Endothelial cell of umbilical vein (primary cell): ENCODE measurements at regions not wholly inside any gene's neighbourhood (a gene's known extent, or its start where the extent isn't known, plus 50 kb on each side); places are given as distances from the start of the nearest gene placed in this dataset.

ENCODE experiments used
- BruUV-seq: library from RNA; stranded (reverse); fragments of 400-500 nt; replicated peaks from 2 replicates; lab custom pipeline; 2021; lab: Mats Ljungman, UMichigan
- CTCF ChIA-PET: fragments of 300-600, 350-600 bp; sonication (Branson Sonifier 250); formaldehyde crosslinking; loops from one replicate; lab custom pipeline; 2021; ENCODE audit warnings: antibody characterized with exemption, inconsistent platforms; lab: Charles Lee
- POLR2A ChIA-PET: fragments of 300-600, 350-600 bp; sonication (Branson Sonifier 250); formaldehyde crosslinking; loops from one replicate; lab custom pipeline; 2021; ENCODE audit warnings: antibody characterized with exemption, inconsistent platforms; lab: Charles Lee
- DNase-seq: peaks from one replicate; pipeline ENCODE4 v3.0.0-alpha.2; 2011; ENCODE audit warnings: low read depth, low spot score
- FAIRE-seq: peaks from 2 replicates; lab custom pipeline; 2011; peaks lifted over from hg19 to GRCh38; lab: Jason Lieb, UNC
- H2AFZ ChIP-seq: 2 replicates; pipeline ENCODE4 v1.6.0; 2012; ENCODE audit warnings: low read depth, low read length, control low read depth, inconsistent platforms
- H3K27ac ChIP-seq: 2 replicates; pipeline ENCODE4 v1.5.1; 2011; ENCODE audit warnings: low read depth, mild to moderate bottlenecking, control low read depth, low read length, moderate library complexity; ENCODE audit not compliant: insufficient read depth
- H3K27me3 ChIP-seq, 2 experiments: 2 replicates each; pipeline versions ENCODE4 v1.6.0 to v1.6.1; 2011; ENCODE audit warnings: low read length in 2 of 2, mixed read lengths in 1 of 2; ENCODE audit not compliant: control insufficient read depth in 2 of 2, insufficient read depth in 2 of 2
- H3K36me3 ChIP-seq, 2 experiments: 2 replicates in 1 of 2; 3 replicates in 1 of 2; pipeline ENCODE4 v1.5.1; 2011; ENCODE audit warnings: low read length in 2 of 2, mild to moderate bottlenecking in 1 of 2, moderate library complexity in 1 of 2; ENCODE audit not compliant: control insufficient read depth in 2 of 2, insufficient read depth in 2 of 2; ENCODE audit errors: extremely low read depth in 1 of 2
- H3K4me1 ChIP-seq: 3 replicates; pipeline ENCODE4 v1.5.1; 2011; ENCODE audit warnings: mild to moderate bottlenecking, low read length; ENCODE audit not compliant: control insufficient read depth, insufficient read depth; ENCODE audit errors: extremely low read depth
- H3K4me2 ChIP-seq: 2 replicates; pipeline ENCODE4 v1.6.1; 2011; ENCODE audit warnings: low read length, control low read depth, mixed read lengths; ENCODE audit not compliant: insufficient read depth
- H3K4me3 ChIP-seq, 3 experiments: fragments of 200-600 bp in 1 of 3; sonication (generic), shearing (Covaris generic) in 1 of 3; replicated peaks in 1 of 3; 2 replicates each; pipeline ENCODE4 v1.5.1; 2011 to 2016; ENCODE audit warnings: control low read depth in 3 of 3, low read length in 3 of 3, mild to moderate bottlenecking in 2 of 3, inconsistent platforms in 1 of 3, low read depth in 1 of 3, moderate library complexity in 1 of 3; ENCODE audit not compliant: insufficient read depth in 1 of 3
- H3K79me2 ChIP-seq: 2 replicates; pipeline ENCODE4 v1.6.0; 2012; ENCODE audit warnings: low read length, inconsistent platforms; ENCODE audit not compliant: control insufficient read depth, insufficient read depth
- H3K9ac ChIP-seq: replicated peaks from 2 replicates; pipeline ENCODE3; 2011; ENCODE audit warnings: low read length, control low read depth; ENCODE audit not compliant: insufficient read depth; ENCODE audit errors: extremely low read depth
- H3K9me1 ChIP-seq: replicated peaks from 3 replicates; pipeline ENCODE4 v1.6.0; 2011; ENCODE audit warnings: mild to moderate bottlenecking, low read length; ENCODE audit not compliant: control insufficient read depth, insufficient read depth; ENCODE audit errors: extremely low read depth
- H3K9me3 ChIP-seq: replicated peaks from 2 replicates; pipeline ENCODE4 v1.5.1; 2012; ENCODE audit warnings: low read length, inconsistent platforms; ENCODE audit not compliant: control insufficient read depth, insufficient read depth
- H4K20me1 ChIP-seq: replicated peaks from 2 replicates; pipeline ENCODE3; 2011; ENCODE audit warnings: mild to moderate bottlenecking, low read length; ENCODE audit not compliant: control insufficient read depth, insufficient read depth; ENCODE audit errors: extremely low read depth
- EZH2 ChIP-seq: IDR thresholded peaks from 2 replicates; pipeline ENCODE4 v1.6.1; 2012; ENCODE audit warnings: borderline replicate concordance, low read depth, mild to moderate bottlenecking, moderate library complexity, low read length, inconsistent platforms; ENCODE audit not compliant: severe bottlenecking
- FOS ChIP-seq: IDR thresholded peaks from 2 replicates; pipeline ENCODE4 v1.6.1; 2011; ENCODE audit warnings: mild to moderate bottlenecking, low read length, moderate library complexity, borderline replicate concordance; ENCODE audit not compliant: insufficient read depth
- GATA2 ChIP-seq: IDR thresholded peaks from 2 replicates; pipeline ENCODE4 v1.7.0; 2011; ENCODE audit warnings: low read depth, mild to moderate bottlenecking, moderate library complexity, mixed read lengths, low read length; ENCODE audit not compliant: insufficient read length, insufficient read depth
- JUN ChIP-seq: IDR thresholded peaks from 2 replicates; pipeline ENCODE4 v1.6.1; 2011; ENCODE audit warnings: borderline replicate concordance, low read depth; ENCODE audit not compliant: insufficient read length, insufficient read depth
- MAX ChIP-seq: IDR thresholded peaks from 2 replicates; pipeline ENCODE4 v1.6.1; 2011; ENCODE audit not compliant: insufficient read depth, insufficient read length
- MYC ChIP-seq: IDR thresholded peaks from one replicate; pipeline ENCODE4 v1.6.1; 2011; ENCODE audit warnings: mild to moderate bottlenecking, low read depth, low read length
- POLR2A ChIP-seq: IDR thresholded peaks from 2 replicates; pipeline ENCODE4 v1.6.1; 2012; ENCODE audit warnings: low read depth, mild to moderate bottlenecking, control low read depth, low read length
- POLR2AphosphoS5 ChIP-seq: IDR thresholded peaks from 2 replicates; pipeline ENCODE4 v1.6.1; 2012; ENCODE audit warnings: low read depth, mild to moderate bottlenecking, control low read depth, low read length, moderate library complexity; ENCODE audit not compliant: insufficient read depth
- dilution Hi-C: fragments of 300-500 bp; cut with MboI; formaldehyde crosslinking; loops from one replicate; pipeline ENCODE4 v1.15.0; 2019; ENCODE audit warnings: low sequenced_read_pairs; ENCODE audit not compliant: extremely low pct_ligation_motif_present
- intact Hi-C: fragments of 100-400 bp; cut with micrococcal nuclease; formaldehyde crosslinking; loops from one replicate; pipeline ENCODE4 v1.10.0; 2022
- TF ChIP-seq, protein P1 (sequence below), 2 donors: IDR thresholded peaks; 1 replicate in 1 of 2; 2 replicates in 1 of 2; pipeline ENCODE4 v1.5.1; 2011; ENCODE audit warnings: low read length in 2 of 2, mild to moderate bottlenecking in 2 of 2, moderate library complexity in 2 of 2, control low read depth in 1 of 2, inconsistent platforms in 1 of 2, low read depth in 1 of 2; ENCODE audit not compliant: insufficient read depth in 1 of 2; ENCODE audit errors: extremely low read depth in 1 of 2

DNA sequence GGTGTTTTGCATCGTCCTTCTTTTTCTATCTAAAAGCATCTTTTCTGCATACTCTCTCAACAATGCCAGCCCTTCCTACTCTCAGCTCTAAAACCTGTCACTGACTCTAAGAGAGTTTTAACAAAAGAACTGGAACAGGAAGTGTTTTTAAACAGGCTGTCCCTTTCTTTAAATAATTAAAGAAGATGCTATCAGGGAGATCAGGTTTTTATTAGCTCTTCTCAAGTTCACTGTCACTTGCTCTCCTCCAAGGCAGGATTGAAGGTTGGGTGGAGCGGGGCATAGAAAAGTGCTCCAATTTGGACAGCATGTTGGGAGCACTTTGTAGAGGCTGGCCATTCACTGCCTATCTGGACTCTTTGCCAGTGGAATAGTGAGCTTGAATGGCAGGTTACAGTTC lies 56.4 kb upstream of the BARX2 start:
- DNase-seq: no peak
- no peaks in the 10 kb centered on the region for H3K4me1 ChIP-seq
- H4K20me1 ChIP-seq: no peaks in the 10 kb centered on the region
- no peak overlapping the region for H2AFZ ChIP-seq
- H3K79me2 ChIP-seq: no peaks in the 10 kb centered on the region
- no peak overlapping the region for H3K9ac ChIP-seq
- H3K4me2 ChIP-seq: no peak overlapping the region
- ChIA-PET POLR2A (no interaction called here), CTCF (interaction anchor here (0.9 to 5.4 kb wide), 3 partner anchors 14 to 344 kb away, joined by 3 to 43 read pairs (median 4); no protein-coding TSS in a partner anchor)
- intact Hi-C loops: no loop called here
- TF ChIP-seq POLR2A: no peak
- TF ChIP-seq FOS: no peak
- TF ChIP-seq GATA2: no peak
- TF ChIP-seq MAX: no peak
- no peak for TF ChIP-seq JUN
- TF ChIP-seq, protein P1, sequence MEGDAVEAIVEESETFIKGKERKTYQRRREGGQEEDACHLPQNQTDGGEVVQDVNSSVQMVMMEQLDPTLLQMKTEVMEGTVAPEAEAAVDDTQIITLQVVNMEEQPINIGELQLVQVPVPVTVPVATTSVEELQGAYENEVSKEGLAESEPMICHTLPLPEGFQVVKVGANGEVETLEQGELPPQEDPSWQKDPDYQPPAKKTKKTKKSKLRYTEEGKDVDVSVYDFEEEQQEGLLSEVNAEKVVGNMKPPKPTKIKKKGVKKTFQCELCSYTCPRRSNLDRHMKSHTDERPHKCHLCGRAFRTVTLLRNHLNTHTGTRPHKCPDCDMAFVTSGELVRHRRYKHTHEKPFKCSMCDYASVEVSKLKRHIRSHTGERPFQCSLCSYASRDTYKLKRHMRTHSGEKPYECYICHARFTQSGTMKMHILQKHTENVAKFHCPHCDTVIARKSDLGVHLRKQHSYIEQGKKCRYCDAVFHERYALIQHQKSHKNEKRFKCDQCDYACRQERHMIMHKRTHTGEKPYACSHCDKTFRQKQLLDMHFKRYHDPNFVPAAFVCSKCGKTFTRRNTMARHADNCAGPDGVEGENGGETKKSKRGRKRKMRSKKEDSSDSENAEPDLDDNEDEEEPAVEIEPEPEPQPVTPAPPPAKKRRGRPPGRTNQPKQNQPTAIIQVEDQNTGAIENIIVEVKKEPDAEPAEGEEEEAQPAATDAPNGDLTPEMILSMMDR (IDR thresholded peaks at IDR 0.05; ENCODE audit: extremely low read depth in 1 of 2, insufficient read depth in 1 of 2, low read depth in 1 of 2, low read length in 2 of 2): no peak
- TF ChIP-seq EZH2: no peak
- no peak for TF ChIP-seq MYC
- TF ChIP-seq POLR2AphosphoS5: no peak
- H3K9me1 ChIP-seq: no peaks in the 10 kb centered on the region
- no peak for FAIRE-seq
- H3K27ac ChIP-seq: no peak overlapping the region
- no peaks in the 10 kb centered on the region for H3K36me3 ChIP-seq
- dilution Hi-C loops: no loop called here
- no peak overlapping the region for H3K4me3 ChIP-seq
- H3K27me3 ChIP-seq: peaks cover 0 to 8% of the 10 kb centered on the region in 2 experiments
- H3K9me3 ChIP-seq: no peaks in the 10 kb centered on the region
- no TSS peak for BruUV-seq
